ENCODE measurements at regions not wholly inside any gene's neighbourhood (a gene's known extent, or its start where the extent isn't known, plus 50 kb on each side); places are given as distances from the start of the nearest gene placed in this dataset.

DNA sequence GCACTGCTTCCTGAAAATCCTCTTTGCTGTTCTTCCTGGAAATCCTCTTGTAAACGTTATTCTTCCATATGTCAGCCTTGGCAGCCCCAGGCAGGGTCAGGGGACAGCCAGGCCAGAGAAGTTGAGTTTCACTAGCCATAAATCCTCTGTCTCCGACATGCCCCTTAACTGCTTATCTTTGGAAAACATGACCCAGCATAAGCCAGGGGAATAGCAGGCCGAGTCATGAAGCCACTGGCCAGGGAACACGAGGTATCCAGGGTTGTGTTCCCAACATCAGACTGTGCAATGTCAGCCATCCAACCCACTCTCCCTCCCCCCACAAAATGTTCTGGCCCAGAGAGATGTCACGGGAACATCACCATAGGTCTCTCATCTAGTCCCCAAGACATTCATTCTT lies 453.9 kb downstream of the MED13L start (continued):
- peak; percentile 86 for TF ChIP-seq ZBTB17 (CRISPR knock-in tag; IDR thresholded peaks at IDR 0.05)
- TF ChIP-seq SNIP1 (IDR thresholded peaks at IDR 0.05; ENCODE audit: low read depth): no peak
- peak in 1 of 2 experiments; percentile 48; a peak in 1 of 4 replicates for TF ChIP-seq ZNF639 (CRISPR knock-in tag; conservative IDR thresholded peaks at IDR 0.05 in 1 of 2, IDR thresholded peaks at IDR 0.05 in 1 of 2)
- TF ChIP-seq E2F6 (IDR thresholded peaks at IDR 0.05; ENCODE audit: borderline replicate concordance in 1 of 2, extremely low read depth in 1 of 2, insufficient read depth in 1 of 2, insufficient read length in 1 of 2, low read depth in 1 of 2, low read length in 1 of 2, poor library complexity in 1 of 2, severe bottlenecking in 1 of 2): peak in 1 of 2 experiments; percentile 15
- no peak for TF ChIP-seq SIX5 (IDR thresholded peaks at IDR 0.05; ENCODE audit: borderline replicate concordance in 1 of 2, insufficient read depth in 1 of 2, low read depth in 1 of 2, low read length in 2 of 2)
- TF ChIP-seq NFE2 (IDR thresholded peaks at IDR 0.05; ENCODE audit: low read depth): peak; percentile 41; the same call in 1 of the 2 replicates
- no peak for TF ChIP-seq ZNF175 (CRISPR knock-in tag; IDR thresholded peaks at IDR 0.05; ENCODE audit: low read depth)
- TF ChIP-seq NELFE (IDR thresholded peaks at IDR 0.05; ENCODE audit: insufficient read depth, insufficient read length): no peak
- TF ChIP-seq SMAD2 (IDR thresholded peaks at IDR 0.05; ENCODE audit: low read depth, low read length): no peak
- TF ChIP-seq SETDB1 (IDR thresholded peaks at IDR 0.05; ENCODE audit: low read length): no peak
- TF ChIP-seq, protein P1, sequence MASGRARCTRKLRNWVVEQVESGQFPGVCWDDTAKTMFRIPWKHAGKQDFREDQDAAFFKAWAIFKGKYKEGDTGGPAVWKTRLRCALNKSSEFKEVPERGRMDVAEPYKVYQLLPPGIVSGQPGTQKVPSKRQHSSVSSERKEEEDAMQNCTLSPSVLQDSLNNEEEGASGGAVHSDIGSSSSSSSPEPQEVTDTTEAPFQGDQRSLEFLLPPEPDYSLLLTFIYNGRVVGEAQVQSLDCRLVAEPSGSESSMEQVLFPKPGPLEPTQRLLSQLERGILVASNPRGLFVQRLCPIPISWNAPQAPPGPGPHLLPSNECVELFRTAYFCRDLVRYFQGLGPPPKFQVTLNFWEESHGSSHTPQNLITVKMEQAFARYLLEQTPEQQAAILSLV (tag; IDR thresholded peaks at IDR 0.05): 0 out of 2 replicates have a peak, but pooled peaks have one; percentile 25
- TF ChIP-seq PKNOX1 (IDR thresholded peaks at IDR 0.05): peak; percentile 91
- TF ChIP-seq GATAD2B (IDR thresholded peaks at IDR 0.05; ENCODE audit: borderline replicate concordance): no peak
- TF ChIP-seq NR2C2 (CRISPR knock-in tag; IDR thresholded peaks at IDR 0.05): no peak
- peak; percentile 83 for TF ChIP-seq NR2C2 (tag; IDR thresholded peaks at IDR 0.05)
- no peak for TF ChIP-seq NR4A1 (CRISPR knock-in tag; IDR thresholded peaks at IDR 0.05)
- peak; percentile 55; the same call in 1 of the 2 replicates for TF ChIP-seq NR4A1 (tag; IDR thresholded peaks at IDR 0.05)
- no peak for TF ChIP-seq TARDBP (IDR thresholded peaks at IDR 0.05)
- TF ChIP-seq ZNF174 (CRISPR knock-in tag; IDR thresholded peaks at IDR 0.05): no peak

Measured in K562 (cell line).